ENCODE measurements at regions not wholly inside any gene's neighbourhood (a gene's known extent, or its start where the extent isn't known, plus 50 kb on each side); places are given as distances from the start of the nearest gene placed in this dataset.

GRCh38 chr11:116224154-116224888, 548.5 kb downstream of the BUD13 start:
- H3K4me1 ChIP-seq = peaks cover 0 to 7% (median 2%) of the 10 kb centered on the region in 4 donors
- H3K27ac ChIP-seq = no peak overlapping the region
- peak; percentile 18 to 76 for DNase-seq (ENCODE audit: low spot score in 2 of 2)
- 46 to 50% methylated on average over 10 of the region's 10 CpGs for WGBS, 2 donors
- TF ChIP-seq POLR2A (IDR thresholded peaks at IDR 0.05) (no peak), CTCF (IDR thresholded peaks at IDR 0.05) (peak; percentile 38 to 77 (median 58))
- no peak overlapping the region for H3K4me3 ChIP-seq
- H3K27me3 ChIP-seq = no peaks in the 10 kb centered on the region
- no peaks in the 10 kb centered on the region for H3K9me3 ChIP-seq
- no peaks in the 10 kb centered on the region for H3K36me3 ChIP-seq

- peaks cover 0 to 8% (median 3%) of the 10 kb centered on the region in 4 donors for H3K4me1 ChIP-seq
- no peaks in the 10 kb centered on the region for H3K36me3 ChIP-seq
- H3K4me3 ChIP-seq = no peak overlapping the region
- no peak for TF ChIP-seq CTCF (IDR thresholded peaks at IDR 0.05)
- TF ChIP-seq EP300 (IDR thresholded peaks at IDR 0.05) = no peak
- no peak for TF ChIP-seq POLR2A (IDR thresholded peaks at IDR 0.05)
- WGBS, 2 donors = 69 to 75% methylated on average over 2 of the region's 2 CpGs
- H3K27ac ChIP-seq = no peak overlapping the region
- DNase-seq (ENCODE audit: low spot score in 2 of 2) = no peak
- no peaks in the 10 kb centered on the region for H3K27me3 ChIP-seq
- H3K9me3 ChIP-seq = no peaks in the 10 kb centered on the region
Measured at GRCh38 chr11:116221351-116221750, 551.4 kb downstream of the BUD13 start.

GRCh38 chr11:116219171-116219635, 553.6 kb downstream of the BUD13 start:
- 52 to 59% methylated on average over 5 of the region's 5 CpGs for WGBS, 2 donors
- Histone ChIP-seq H3K27me3 (no peaks in the 10 kb centered on the region), H3K36me3 (no peaks in the 10 kb centered on the region), H3K9me3 (no peaks in the 10 kb centered on the region), H3K27ac (no peak overlapping the region), H3K4me3 (no peak overlapping the region), H3K4me1 (peaks cover 0 to 4% (median 0%) of the 10 kb centered on the region in 4 donors)
- no peak for TF ChIP-seq CTCF (IDR thresholded peaks at IDR 0.05)
- no peak for TF ChIP-seq EP300 (IDR thresholded peaks at IDR 0.05)
- no peak for TF ChIP-seq POLR2A (IDR thresholded peaks at IDR 0.05)
- no peak for DNase-seq (ENCODE audit: low spot score in 2 of 2)

- 69 to 70% methylated on average over 1 of the region's 1 CpG for WGBS, 2 donors
- no peaks in the 10 kb centered on the region for H3K9me3 ChIP-seq
- no peak for DNase-seq (ENCODE audit: low spot score in 2 of 2)
- no peaks in the 10 kb centered on the region for H3K36me3 ChIP-seq
- no peaks in the 10 kb centered on the region for H3K27me3 ChIP-seq
- peaks cover 0 to 4% (median 0%) of the 10 kb centered on the region in 4 donors for H3K4me1 ChIP-seq
- TF ChIP-seq EP300 (IDR thresholded peaks at IDR 0.05) (no peak), POLR2A (IDR thresholded peaks at IDR 0.05) (no peak), CTCF (IDR thresholded peaks at IDR 0.05) (no peak)
- H3K27ac ChIP-seq = no peak overlapping the region
- no peak overlapping the region for H3K4me3 ChIP-seq
Measured at GRCh38 chr11:116217441-116217840, 555.3 kb downstream of the BUD13 start.

GRCh38 chr11:116217006-116217405, 555.8 kb downstream of the BUD13 start:
- Histone ChIP-seq H3K4me3 (no peak overlapping the region), H3K27ac (no peak overlapping the region), H3K9me3 (no peaks in the 10 kb centered on the region), H3K4me1 (peaks cover 0 to 4% (median 0%) of the 10 kb centered on the region in 4 donors), H3K27me3 (no peaks in the 10 kb centered on the region), H3K36me3 (no peaks in the 10 kb centered on the region)
- peak in 3 of 5 experiments; percentile 33 to 55 (median 41) for TF ChIP-seq CTCF (IDR thresholded peaks at IDR 0.05)
- no peak for TF ChIP-seq EP300 (IDR thresholded peaks at IDR 0.05)
- no peak for TF ChIP-seq POLR2A (IDR thresholded peaks at IDR 0.05)
- peak in 1 of 2 donors; percentile 52 for DNase-seq (ENCODE audit: low spot score in 2 of 2)
- 43 to 45% methylated on average over 6 of the region's 6 CpGs for WGBS, 2 donors
